HCT116 (cell line): ENCODE measurements at regions not wholly inside any gene's neighbourhood (a gene's known extent, or its start where the extent isn't known, plus 50 kb on each side); places are given as distances from the start of the nearest gene placed in this dataset.

Experiments
- ATAC-seq: fragments of 200-7000 bp; cut with Tn5 transposase; 2 replicates; pipeline ENCODE4 v1.9.1; 2020; ENCODE audit warnings: mild to moderate bottlenecking, moderate library complexity
- BruUV-seq: library from RNA; stranded (reverse); fragments of 400-500 nt; replicated peaks from 2 replicates; lab custom pipeline; 2021; lab: Mats Ljungman, UMichigan
- CTCF ChIA-PET: fragments of 300-600 bp; sonication (Branson Sonifier 250); formaldehyde crosslinking; loops from one replicate; lab custom pipeline; 2021; ENCODE audit warnings: antibody characterized with exemption; lab: Charles Lee
- POLR2A ChIA-PET: fragments of 300-600, 350-600 bp; sonication (Branson Sonifier 250); formaldehyde crosslinking; loops from one replicate; lab custom pipeline; 2021; ENCODE audit warnings: antibody characterized with exemption; lab: Charles Lee
- RAD21 ChIA-PET, 2 experiments: fragments of 300-600 bp; sonication (Branson Sonifier 250); formaldehyde crosslinking; loops; one replicate each; lab custom pipeline; 2023; ENCODE audit warnings: low total read pairs in 2 of 2; ENCODE audit not compliant: uncharacterized antibody in 2 of 2, unreplicated experiment in 2 of 2, low non-redundant PET in 1 of 2; lab: Charles Lee
- DNase-seq: peaks from one replicate; pipeline ENCODE4 v3.0.0-alpha.2; 2010; ENCODE audit warnings: low read depth, low spot score
- H2AFZ ChIP-seq: fragments of 200-600 bp; shearing (Covaris generic), sonication (generic); 2 replicates; pipeline ENCODE4 v1.6.1; 2017; ENCODE audit warnings: low read depth, mixed run types, mixed read lengths, antibody characterized with exemption, low read length; ENCODE audit not compliant: poor library complexity, severe bottlenecking
- H3K27ac ChIP-seq: 2 replicates; pipeline ENCODE4 v1.5.1; 2012; ENCODE audit warnings: low read depth, low read length
- H3K27me3 ChIP-seq: fragments of 200-600 bp; sonication (generic); 2 replicates; pipeline ENCODE4 v1.6.1; 2016; ENCODE audit warnings: mixed run types, low read length, mixed read lengths; ENCODE audit not compliant: insufficient read depth
- H3K36me3 ChIP-seq, 2 experiments: fragments of 200-500 bp in 1 of 2; fragments of 200-600 bp in 1 of 2; sonication (Bioruptor generic) in 1 of 2; sonication (generic) in 1 of 2; 2 replicates each; pipeline versions ENCODE4 v1.5.1 to v1.6.1; 2014 to 2016; ENCODE audit warnings: low read length in 2 of 2, inconsistent platforms in 1 of 2, mixed read lengths in 1 of 2, mixed run types in 1 of 2; ENCODE audit not compliant: insufficient read depth in 2 of 2, control insufficient read depth in 1 of 2
- H3K4me1 ChIP-seq, 2 experiments: fragments of 200-600 bp in 1 of 2; sonication (generic) in 1 of 2; 2 replicates each; pipeline versions ENCODE4 v1.5.1 to v1.6.1; 2012 to 2017; ENCODE audit warnings: low read length in 2 of 2, inconsistent platforms in 1 of 2, mild to moderate bottlenecking in 1 of 2, mixed read lengths in 1 of 2, mixed run types in 1 of 2, moderate library complexity in 1 of 2; ENCODE audit not compliant: insufficient read depth in 2 of 2, control insufficient read depth in 1 of 2
- H3K4me2 ChIP-seq: fragments of 200-600 bp; sonication (generic); 2 replicates; pipeline ENCODE4 v1.6.1; 2017; ENCODE audit warnings: mixed run types, low read length, mixed read lengths
- H3K4me3 ChIP-seq, 2 experiments: fragments of 200-600 bp in 1 of 2; sonication (generic) in 1 of 2; replicated peaks in 1 of 2; 2 replicates each; pipeline ENCODE4 v1.5.1; 2011 to 2016; ENCODE audit warnings: low read length in 2 of 2, control low read depth in 1 of 2, low read depth in 1 of 2, mild to moderate bottlenecking in 1 of 2, mixed read lengths in 1 of 2, mixed run types in 1 of 2
- H3K79me2 ChIP-seq: fragments of 200-600 bp; sonication (generic); 2 replicates; pipeline ENCODE4 v1.6.1; 2017; ENCODE audit warnings: mild to moderate bottlenecking, mixed run types, low read length, moderate library complexity, mixed read lengths; ENCODE audit not compliant: insufficient read depth
- H3K9ac ChIP-seq: fragments of 200-600 bp; sonication (generic); 2 replicates; pipeline ENCODE4 v1.6.1; 2016; ENCODE audit warnings: low read length, mixed read lengths
- H3K9me2 ChIP-seq: fragments of 200-600 bp; sonication (generic), shearing (Covaris generic); 2 replicates; pipeline ENCODE4 v1.6.1; 2017; ENCODE audit warnings: mixed run types, mild to moderate bottlenecking, moderate library complexity; ENCODE audit not compliant: insufficient read depth
- H3K9me3 ChIP-seq, 2 experiments: fragments of 200-500 bp in 1 of 2; fragments of 200-600 bp in 1 of 2; sonication (Bioruptor generic) in 1 of 2; sonication (generic) in 1 of 2; 2 replicates each; pipeline ENCODE4 v1.6.1; 2014 to 2017; ENCODE audit warnings: low read length in 2 of 2, mixed read lengths in 2 of 2, inconsistent platforms in 1 of 2, low read depth in 1 of 2, mild to moderate bottlenecking in 1 of 2, mixed run types in 1 of 2, moderate library complexity in 1 of 2; ENCODE audit not compliant: control insufficient read depth in 1 of 2, insufficient read depth in 1 of 2
- H4K20me1 ChIP-seq: fragments of 200-600 bp; sonication (generic), shearing (Covaris generic); 2 replicates; pipeline ENCODE4 v1.6.1; 2017; ENCODE audit warnings: mixed run types, mild to moderate bottlenecking, moderate library complexity; ENCODE audit not compliant: insufficient read depth
- EZH2 ChIP-seq: fragments of 200-600 bp; sonication (generic); IDR thresholded peaks from 2 replicates; pipeline ENCODE4 v1.6.1; 2017; ENCODE audit warnings: antibody characterized with exemption, mixed run types
- EZH2phosphoT487 ChIP-seq: fragments of 200-600 bp; IDR thresholded peaks from 2 replicates; pipeline ENCODE4 v1.6.1; 2018; ENCODE audit warnings: antibody characterized with exemption, borderline replicate concordance
- POLR2A ChIP-seq: IDR thresholded peaks from 2 replicates; pipeline ENCODE4 v1.7.0; 2011; ENCODE audit warnings: borderline replicate concordance; ENCODE audit not compliant: insufficient read depth, insufficient read length; ENCODE audit errors: extremely low read depth
- SIN3A ChIP-seq: IDR thresholded peaks from 2 replicates; pipeline ENCODE4 v1.6.1; 2012; ENCODE audit warnings: low read depth
- intact Hi-C: fragments of 100-400 bp; cut with micrococcal nuclease; formaldehyde crosslinking; loops from 2 replicates; pipeline ENCODE4 v1.10.0; 2022
- TF ChIP-seq, protein P1 (sequence below): IDR thresholded peaks from 2 replicates; pipeline ENCODE4 v1.6.1; 2012; ENCODE audit warnings: low read depth
- TF ChIP-seq, protein P2 (sequence below), 3 experiments: fragments of 200-600 bp in 1 of 3; sonication (generic) in 1 of 3; IDR thresholded peaks in 2 of 3; conservative IDR thresholded peaks in 1 of 3; 2 replicates each; pipeline ENCODE4 v1.5.1; 2012 to 2017; ENCODE audit warnings: low read depth in 2 of 3, low read length in 2 of 3, antibody characterized with exemption in 1 of 3, borderline replicate concordance in 1 of 3, control low read depth in 1 of 3, mild to moderate bottlenecking in 1 of 3, mixed read lengths in 1 of 3, mixed run types in 1 of 3, moderate library complexity in 1 of 3; ENCODE audit not compliant: insufficient read depth in 1 of 3

- Histone ChIP-seq H3K4me3 (no peak overlapping the region), H3K4me2 (no peak overlapping the region), H3K27ac (no peak overlapping the region), H3K4me1 (peaks cover 0 to 6% of the 10 kb centered on the region in 2 experiments; a peak in 1 of 4 replicates), H3K36me3 (no peaks in the 10 kb centered on the region), H3K9ac (no peak overlapping the region), H2AFZ (no peak overlapping the region), H4K20me1 (no peaks in the 10 kb centered on the region), H3K79me2 (no peaks in the 10 kb centered on the region), H3K9me3 (no peaks in the 10 kb centered on the region), H3K9me2 (no peaks in the 10 kb centered on the region), H3K27me3 (no peaks in the 10 kb centered on the region)
- intact Hi-C loops = no loop called here
- ATAC-seq = no peak
- BruUV-seq = no TSS peak
- ChIA-PET RAD21 (no interaction called here), POLR2A (no interaction called here), CTCF (no interaction called here)
- TF ChIP-seq, protein P1, sequence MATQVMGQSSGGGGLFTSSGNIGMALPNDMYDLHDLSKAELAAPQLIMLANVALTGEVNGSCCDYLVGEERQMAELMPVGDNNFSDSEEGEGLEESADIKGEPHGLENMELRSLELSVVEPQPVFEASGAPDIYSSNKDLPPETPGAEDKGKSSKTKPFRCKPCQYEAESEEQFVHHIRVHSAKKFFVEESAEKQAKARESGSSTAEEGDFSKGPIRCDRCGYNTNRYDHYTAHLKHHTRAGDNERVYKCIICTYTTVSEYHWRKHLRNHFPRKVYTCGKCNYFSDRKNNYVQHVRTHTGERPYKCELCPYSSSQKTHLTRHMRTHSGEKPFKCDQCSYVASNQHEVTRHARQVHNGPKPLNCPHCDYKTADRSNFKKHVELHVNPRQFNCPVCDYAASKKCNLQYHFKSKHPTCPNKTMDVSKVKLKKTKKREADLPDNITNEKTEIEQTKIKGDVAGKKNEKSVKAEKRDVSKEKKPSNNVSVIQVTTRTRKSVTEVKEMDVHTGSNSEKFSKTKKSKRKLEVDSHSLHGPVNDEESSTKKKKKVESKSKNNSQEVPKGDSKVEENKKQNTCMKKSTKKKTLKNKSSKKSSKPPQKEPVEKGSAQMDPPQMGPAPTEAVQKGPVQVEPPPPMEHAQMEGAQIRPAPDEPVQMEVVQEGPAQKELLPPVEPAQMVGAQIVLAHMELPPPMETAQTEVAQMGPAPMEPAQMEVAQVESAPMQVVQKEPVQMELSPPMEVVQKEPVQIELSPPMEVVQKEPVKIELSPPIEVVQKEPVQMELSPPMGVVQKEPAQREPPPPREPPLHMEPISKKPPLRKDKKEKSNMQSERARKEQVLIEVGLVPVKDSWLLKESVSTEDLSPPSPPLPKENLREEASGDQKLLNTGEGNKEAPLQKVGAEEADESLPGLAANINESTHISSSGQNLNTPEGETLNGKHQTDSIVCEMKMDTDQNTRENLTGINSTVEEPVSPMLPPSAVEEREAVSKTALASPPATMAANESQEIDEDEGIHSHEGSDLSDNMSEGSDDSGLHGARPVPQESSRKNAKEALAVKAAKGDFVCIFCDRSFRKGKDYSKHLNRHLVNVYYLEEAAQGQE = no peak
- TF ChIP-seq SIN3A (no peak), EZH2 (no peak), POLR2A (no peak), EZH2phosphoT487 (no peak)
- TF ChIP-seq, protein P2, sequence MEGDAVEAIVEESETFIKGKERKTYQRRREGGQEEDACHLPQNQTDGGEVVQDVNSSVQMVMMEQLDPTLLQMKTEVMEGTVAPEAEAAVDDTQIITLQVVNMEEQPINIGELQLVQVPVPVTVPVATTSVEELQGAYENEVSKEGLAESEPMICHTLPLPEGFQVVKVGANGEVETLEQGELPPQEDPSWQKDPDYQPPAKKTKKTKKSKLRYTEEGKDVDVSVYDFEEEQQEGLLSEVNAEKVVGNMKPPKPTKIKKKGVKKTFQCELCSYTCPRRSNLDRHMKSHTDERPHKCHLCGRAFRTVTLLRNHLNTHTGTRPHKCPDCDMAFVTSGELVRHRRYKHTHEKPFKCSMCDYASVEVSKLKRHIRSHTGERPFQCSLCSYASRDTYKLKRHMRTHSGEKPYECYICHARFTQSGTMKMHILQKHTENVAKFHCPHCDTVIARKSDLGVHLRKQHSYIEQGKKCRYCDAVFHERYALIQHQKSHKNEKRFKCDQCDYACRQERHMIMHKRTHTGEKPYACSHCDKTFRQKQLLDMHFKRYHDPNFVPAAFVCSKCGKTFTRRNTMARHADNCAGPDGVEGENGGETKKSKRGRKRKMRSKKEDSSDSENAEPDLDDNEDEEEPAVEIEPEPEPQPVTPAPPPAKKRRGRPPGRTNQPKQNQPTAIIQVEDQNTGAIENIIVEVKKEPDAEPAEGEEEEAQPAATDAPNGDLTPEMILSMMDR (IDR thresholded peaks at IDR 0.05 in 2 of 3, conservative IDR thresholded peaks at IDR 0.05 in 1 of 3; ENCODE audit: borderline replicate concordance in 1 of 3, insufficient read depth in 1 of 3, low read depth in 2 of 3, low read length in 2 of 3) = no peak
- DNase-seq = no peak
Observed at GRCh38 chr5:57805170-57805569, 322.6 kb upstream of the ACTBL2 start.
